ENCODE measurements at regions not wholly inside any gene's neighbourhood (a gene's known extent, or its start where the extent isn't known, plus 50 kb on each side); places are given as distances from the start of the nearest gene placed in this dataset.
"Not testable (repeated sequence)": the region's sequence is repeated elsewhere in the genome, so short reads cannot be mapped to it uniquely, and the experiment has no call there.

GRCh38 chr3:178202194-178202593, 334.0 kb upstream of the KCNMB2 start:
- no peak for DNase-seq

GRCh38 chr3:178203165-178203564, 333.1 kb upstream of the KCNMB2 start:
- DNase-seq, result no peak

GRCh38 chr3:178203650-178204049, 332.6 kb upstream of the KCNMB2 start:
- no peak for DNase-seq

GRCh38 chr3:178205740-178206139, 330.5 kb upstream of the KCNMB2 start:
- no peak for DNase-seq

GRCh38 chr3:178206521-178206920, 329.7 kb upstream of the KCNMB2 start:
- no peak for DNase-seq

GRCh38 chr3:178207161-178207560, 329.1 kb upstream of the KCNMB2 start:
- not testable (repeated sequence) for DNase-seq

- DNase-seq, result not testable (repeated sequence)
These were observed 328.6 kb upstream of the KCNMB2 start for GRCh38 chr3:178207627-178208026.

- DNase-seq, result not testable (repeated sequence)
These were observed 327.1 kb upstream of the KCNMB2 start for GRCh38 chr3:178209116-178209515.

- not testable (repeated sequence) for DNase-seq
These were observed 326.6 kb upstream of the KCNMB2 start for GRCh38 chr3:178209618-178210017.

GRCh38 chr3:178211086-178211485, 325.1 kb upstream of the KCNMB2 start:
- DNase-seq, result not testable (repeated sequence)

- DNase-seq, result no peak
These were observed 318.8 kb upstream of the KCNMB2 start for GRCh38 chr3:178217479-178217878.

- DNase-seq, result no peak
These were observed 318.0 kb upstream of the KCNMB2 start for GRCh38 chr3:178218231-178218630.

- not testable (repeated sequence) for DNase-seq
These were observed 316.6 kb upstream of the KCNMB2 start for GRCh38 chr3:178219661-178220060.

- DNase-seq, result no peak
These were observed 312.4 kb upstream of the KCNMB2 start for GRCh38 chr3:178223876-178224275.

GRCh38 chr3:178226094-178226493, 310.1 kb upstream of the KCNMB2 start:
- DNase-seq, result no peak

- DNase-seq, result no peak
These were observed 304.6 kb upstream of the KCNMB2 start for GRCh38 chr3:178231645-178232044.

GRCh38 chr3:178233371-178234071, 302.7 kb upstream of the KCNMB2 start:
- no peak for DNase-seq

- DNase-seq, result no peak
These were observed 299.5 kb upstream of the KCNMB2 start for GRCh38 chr3:178236555-178237277.

GRCh38 chr3:178238179-178238578, 298.1 kb upstream of the KCNMB2 start:
- no peak for DNase-seq

GRCh38 chr3:178244733-178245709, 291.2 kb upstream of the KCNMB2 start:
- DNase-seq, result no peak

GRCh38 chr3:178246004-178246403, 290.2 kb upstream of the KCNMB2 start:
- DNase-seq, result no peak

- DNase-seq, result no peak
These were observed 280.9 kb upstream of the KCNMB2 start for GRCh38 chr3:178255315-178255714.

- DNase-seq, result no peak
These were observed 278.7 kb upstream of the KCNMB2 start for GRCh38 chr3:178257491-178257890.
